ENCODE measurements at regions not wholly inside any gene's neighbourhood (a gene's known extent, or its start where the extent isn't known, plus 50 kb on each side); places are given as distances from the start of the nearest gene placed in this dataset.
"Not testable (repeated sequence)": the region's sequence is repeated elsewhere in the genome, so short reads cannot be mapped to it uniquely, and the experiment has no call there.

DNA sequence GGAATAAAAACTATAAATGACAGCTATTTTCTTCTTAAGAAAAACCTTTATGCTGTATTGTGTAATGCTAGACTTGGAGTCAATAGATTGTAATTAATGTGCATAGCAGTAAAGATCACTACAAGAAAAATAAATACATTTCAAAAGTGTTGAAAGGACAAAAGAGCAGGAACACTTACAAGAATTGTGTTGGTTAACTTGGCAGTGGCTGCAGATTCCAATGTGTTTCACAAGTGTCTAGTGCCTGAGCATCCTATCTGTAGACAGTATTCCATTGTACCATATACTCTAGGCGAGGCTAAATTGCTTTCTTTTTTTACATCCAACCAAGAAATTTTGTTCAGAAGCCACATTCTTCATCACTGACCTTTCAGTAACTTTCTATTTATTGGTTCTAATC is 924.1 kb downstream of the EPHA7 start:
- no peak for DNase-seq

- no peak for DNase-seq
Measured at GRCh38 chr6:92485487-92485886, 933.9 kb downstream of the EPHA7 start.

DNA sequence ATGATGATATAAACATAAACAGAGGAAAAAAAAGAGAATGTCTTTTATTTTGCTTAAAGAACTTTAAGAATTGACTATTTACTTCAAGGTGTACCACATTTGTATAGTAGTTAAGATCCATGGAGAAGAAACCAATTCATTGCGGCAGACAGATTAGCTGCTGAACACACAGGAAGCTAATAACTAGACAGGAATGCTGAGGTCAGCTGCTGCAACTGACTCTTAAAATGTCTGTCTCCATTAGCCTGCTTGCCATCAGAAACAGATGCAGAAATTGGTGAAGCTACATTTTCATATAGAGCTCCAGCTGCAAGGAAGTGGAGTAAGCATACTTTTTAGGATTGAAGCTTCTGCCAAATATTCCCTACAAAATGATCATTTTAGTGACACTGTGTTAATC is 939.5 kb downstream of the EPHA7 start:
- DNase-seq: no peak

- DNase-seq: no peak
Measured at GRCh38 chr6:92473056-92473455, 946.3 kb downstream of the EPHA7 start.

GRCh38 chr6:92469186-92469828 is 950.1 kb downstream of the EPHA7 start:
- DNase-seq: no peak

GRCh38 chr6:92468066-92468465 is 951.3 kb downstream of the EPHA7 start:
- no peak for DNase-seq

GRCh38 chr6:92460133-92460532 is 959.2 kb downstream of the EPHA7 start:
- DNase-seq: no peak

- no peak for DNase-seq
Measured at GRCh38 chr6:92459606-92460005, 959.8 kb downstream of the EPHA7 start.

DNA sequence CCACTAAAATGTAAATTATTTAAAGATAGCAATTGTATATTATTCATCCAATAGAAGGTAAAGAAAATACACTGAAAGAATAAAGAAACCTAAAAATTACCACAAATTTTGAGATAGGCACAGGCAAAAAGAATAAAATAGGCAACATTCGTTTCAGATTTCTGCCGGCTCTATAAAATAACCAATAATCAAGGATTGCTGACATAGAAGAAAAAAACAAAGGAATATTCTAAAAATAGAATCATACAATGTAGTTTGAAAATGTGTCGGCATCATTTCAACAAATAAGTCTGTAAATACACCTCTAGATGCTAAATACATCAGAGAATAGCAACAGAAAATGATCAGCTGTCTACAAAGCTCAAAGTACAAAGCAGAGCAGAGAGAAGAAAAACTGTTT is 973.3 kb downstream of the EPHA7 start:
- no peak for DNase-seq

DNA sequence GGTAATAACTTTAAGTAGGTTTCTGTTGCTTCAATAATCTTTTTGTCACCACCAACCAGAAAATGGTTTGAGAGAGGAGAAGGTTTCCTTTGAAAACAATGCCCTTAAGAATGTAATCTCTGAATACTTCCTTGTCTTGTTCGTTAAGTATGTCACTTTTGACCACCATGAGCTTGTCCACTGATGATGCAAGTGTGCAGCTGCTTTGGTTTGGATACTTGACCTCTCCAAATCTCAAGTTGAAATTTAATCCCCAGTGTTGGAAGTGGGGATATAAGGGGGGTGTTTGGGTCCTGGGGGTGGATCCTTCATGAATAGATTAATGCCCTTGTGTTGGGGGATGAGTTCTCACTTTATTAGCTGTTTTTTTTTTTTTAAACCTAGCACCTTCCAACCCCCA is 985.4 kb downstream of the EPHA7 start:
- no peak for DNase-seq

GRCh38 chr6:92431502-92431901 is 987.9 kb downstream of the EPHA7 start:
- DNase-seq: no peak

- DNase-seq: no peak
Measured at GRCh38 chr6:92428448-92428847, 990.9 kb downstream of the EPHA7 start.

- no peak for DNase-seq
Measured at GRCh38 chr6:92427453-92427852, 991.9 kb downstream of the EPHA7 start.

DNA sequence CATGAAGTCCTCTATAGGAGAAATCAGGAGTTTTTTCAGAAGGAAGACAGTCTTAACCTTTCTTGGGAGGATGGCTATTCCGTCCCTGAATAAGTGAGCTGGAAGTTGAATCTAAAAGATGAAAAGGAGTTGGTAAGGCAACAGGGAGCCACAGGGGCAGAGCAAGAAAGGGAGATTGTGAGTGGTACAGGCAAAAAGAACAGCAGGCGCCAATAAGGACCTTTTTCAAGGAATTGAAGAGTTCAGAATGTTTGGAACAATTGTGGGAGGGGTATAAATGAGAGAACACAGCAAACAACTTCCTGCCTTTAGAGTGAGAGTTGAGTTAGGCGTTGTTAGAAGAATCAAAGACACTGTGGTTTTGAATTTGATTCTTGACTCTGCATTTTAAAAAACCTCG is 1003.7 kb downstream of the EPHA7 start:
- no peak for DNase-seq

DNA sequence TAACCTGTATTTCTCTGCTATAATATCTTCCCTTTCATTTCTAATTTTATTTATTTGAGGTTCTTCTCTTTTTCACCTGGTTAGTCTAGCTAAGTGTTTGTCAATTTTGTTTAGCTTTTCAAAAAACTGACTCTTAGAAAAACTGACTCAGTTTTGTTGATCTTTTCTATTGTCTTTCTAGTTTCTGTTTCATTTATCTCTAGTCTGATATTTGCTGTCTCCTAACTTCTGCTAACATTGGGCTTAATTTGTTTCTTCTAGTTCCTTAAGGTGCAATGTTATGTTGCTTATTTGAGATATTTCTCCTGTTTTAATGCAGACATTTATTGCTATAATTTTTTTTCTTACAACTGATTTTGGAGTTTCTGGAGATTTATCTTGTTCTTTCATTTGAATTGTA is 1011.0 kb downstream of the EPHA7 start:
- DNase-seq: no peak

DNA sequence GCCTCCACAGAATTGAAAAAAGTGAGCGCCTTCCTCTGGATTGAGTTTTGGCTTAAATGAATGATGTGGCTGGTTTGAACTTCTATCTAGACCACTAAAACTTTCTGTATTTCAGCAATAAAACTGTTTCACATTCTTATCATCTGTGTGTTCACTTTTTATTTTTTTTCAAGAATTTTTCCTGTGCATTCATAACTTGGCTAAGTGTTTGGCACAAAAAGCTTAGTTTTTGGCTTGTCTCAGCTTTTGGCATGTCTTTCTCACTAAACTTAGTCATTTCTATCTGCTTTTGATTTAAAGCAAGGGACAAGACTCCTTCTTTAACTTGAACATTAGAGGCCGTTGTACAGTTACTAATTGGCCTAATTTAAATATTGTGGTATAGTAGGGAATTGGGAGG is 1015.1 kb downstream of the EPHA7 start:
- no peak for DNase-seq

- no peak for DNase-seq
Measured at GRCh38 chr6:92399911-92400310, 1019.4 kb downstream of the EPHA7 start.

DNA sequence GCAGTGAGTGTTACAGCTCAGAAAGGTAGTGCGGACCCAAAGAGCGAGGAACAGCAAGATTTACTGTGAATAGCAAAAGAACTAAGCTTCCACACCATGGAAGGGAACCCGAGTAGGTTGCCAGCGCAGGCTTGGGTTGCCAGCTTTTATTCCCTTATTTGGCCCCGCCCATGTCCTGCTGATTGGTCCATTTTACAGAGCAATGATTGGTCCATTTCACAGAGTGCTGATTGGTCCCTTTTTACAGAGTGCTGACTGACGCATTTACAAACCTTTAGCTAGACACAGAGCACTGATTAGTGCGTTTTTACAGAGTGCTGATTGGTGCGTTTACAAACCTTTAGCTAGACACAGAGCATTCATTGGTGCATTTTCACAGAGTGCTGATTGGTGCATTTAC is 1030.7 kb downstream of the EPHA7 start:
- not testable (repeated sequence) for DNase-seq

DNA sequence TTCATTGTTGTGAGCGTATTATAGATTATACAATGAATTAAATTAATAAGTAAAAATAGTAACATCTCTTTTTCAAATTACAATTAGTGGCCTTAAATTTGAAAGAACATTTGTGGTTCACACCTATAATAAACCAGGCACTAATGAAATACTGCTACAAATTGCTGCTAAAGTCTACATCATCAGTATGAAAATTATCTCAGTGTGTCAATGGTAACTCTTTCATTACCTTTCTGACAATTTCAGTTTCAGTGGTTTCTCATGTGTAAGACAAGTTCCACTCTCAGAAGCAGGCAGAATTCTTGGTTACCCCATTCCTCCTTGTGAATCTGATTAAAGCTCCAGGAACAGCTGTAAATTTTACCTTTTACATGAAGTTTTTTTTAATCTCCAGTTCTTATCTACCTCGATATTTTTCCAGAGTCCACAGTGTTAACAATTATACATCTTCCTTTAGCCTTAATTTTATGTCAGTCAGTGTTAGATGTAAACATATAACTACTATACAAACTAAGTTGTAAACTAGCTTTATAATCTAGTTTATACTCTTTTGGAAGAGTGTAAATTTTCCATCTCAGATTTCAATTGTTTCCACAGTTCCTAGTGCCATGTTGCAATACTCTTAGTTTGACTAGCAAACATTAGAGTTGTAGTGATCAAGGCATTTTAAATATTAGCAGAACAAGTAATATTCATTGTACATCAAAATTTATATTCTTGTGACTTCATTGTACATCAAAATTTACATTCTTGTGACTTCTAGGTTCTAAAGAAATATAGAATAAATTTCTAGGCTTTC is 1038.4 kb downstream of the EPHA7 start:
- DNase-seq: no peak

DNA sequence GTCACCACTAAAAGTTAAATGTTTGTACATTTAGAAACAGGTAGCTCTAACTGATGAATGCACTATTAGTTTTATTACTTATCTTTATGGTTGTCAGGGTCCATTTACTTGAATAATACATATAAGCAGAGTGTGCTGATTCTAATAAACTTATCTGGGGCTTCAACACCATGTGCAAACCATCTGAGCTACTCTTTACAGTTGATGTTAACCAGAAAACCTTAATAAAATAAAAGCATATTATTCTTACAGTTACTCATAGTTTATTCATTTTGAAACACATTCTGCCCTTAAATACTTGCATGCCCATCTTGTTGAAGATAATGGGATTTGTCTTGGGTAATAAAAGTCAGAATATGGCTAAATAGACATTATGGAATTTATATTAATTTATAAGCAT is 1042.2 kb downstream of the EPHA7 start:
- no peak for DNase-seq

DNA sequence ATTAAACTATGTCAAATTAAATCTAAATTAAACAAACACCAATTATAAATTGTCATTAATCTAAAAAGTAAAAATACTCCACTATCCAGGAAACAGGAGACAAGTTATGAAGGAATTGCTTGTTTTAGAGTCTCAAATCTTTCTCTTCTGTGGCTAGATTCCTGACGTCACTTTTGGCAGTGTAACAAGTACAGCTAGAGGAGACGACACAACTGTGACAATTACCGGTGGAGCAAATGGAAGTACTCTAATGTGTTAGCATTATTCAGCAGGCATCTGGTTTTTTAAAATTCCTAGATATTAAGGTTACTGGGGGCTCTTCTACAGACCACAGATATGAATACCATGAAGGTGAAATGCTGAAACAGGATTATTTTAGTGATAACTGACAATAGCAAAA is 1042.7 kb downstream of the EPHA7 start:
- DNase-seq: no peak

- no peak for DNase-seq
Measured at GRCh38 chr6:92371211-92372208, 1047.8 kb downstream of the EPHA7 start.

GRCh38 chr6:92369309-92369708 is 1050.0 kb downstream of the EPHA7 start:
- no peak for DNase-seq
